ENCODE measurements at regions not wholly inside any gene's neighbourhood (a gene's known extent, or its start where the extent isn't known, plus 50 kb on each side); places are given as distances from the start of the nearest gene placed in this dataset.

- no peak for DNase-seq (ENCODE audit: low read depth)
- no peak overlapping the region for H3K4me3 ChIP-seq (ENCODE audit: low read length)
- no peak for TF ChIP-seq CTCF (IDR thresholded peaks at IDR 0.05; ENCODE audit: insufficient read depth, low read depth, low read length, missing control alignments)
Observed at GRCh38 chr13:47005756-47006414, 109.0 kb upstream of the HTR2A start.

DNA sequence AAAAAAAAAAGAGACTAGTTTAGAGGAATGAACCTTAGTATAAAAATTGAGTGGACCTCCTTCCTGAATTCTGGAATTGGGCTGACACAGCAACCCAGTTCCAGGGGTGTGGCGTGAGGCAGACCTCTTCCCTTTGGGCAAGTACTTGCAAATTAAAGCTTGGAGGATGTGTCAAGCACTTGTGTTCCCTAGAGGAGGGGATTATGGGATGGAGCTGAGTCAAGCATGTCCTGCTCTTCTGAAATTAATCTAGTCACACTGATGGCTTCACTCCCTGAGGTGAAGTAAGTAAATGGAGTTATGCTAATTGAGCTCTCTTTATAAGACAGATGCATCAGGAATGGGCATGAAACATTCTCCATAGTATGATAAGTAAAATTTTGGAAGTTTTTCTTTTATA lies 107.7 kb upstream of the HTR2A start:
- DNase-seq (ENCODE audit: low read depth) = peak; percentile 45
- no peak for TF ChIP-seq CTCF (IDR thresholded peaks at IDR 0.05; ENCODE audit: insufficient read depth, low read depth, low read length, missing control alignments)
- no peak overlapping the region for H3K4me3 ChIP-seq (ENCODE audit: low read length)

GRCh38 chr13:47004027-47004426 lies 107.2 kb upstream of the HTR2A start:
- peak; percentile 12 for TF ChIP-seq CTCF (IDR thresholded peaks at IDR 0.05; ENCODE audit: insufficient read depth, low read depth, low read length, missing control alignments)
- DNase-seq (ENCODE audit: low read depth) = peak; percentile 14
- no peak overlapping the region for H3K4me3 ChIP-seq (ENCODE audit: low read length)

GRCh38 chr13:47000165-47000564 lies 103.3 kb upstream of the HTR2A start:
- no peak for TF ChIP-seq CTCF (IDR thresholded peaks at IDR 0.05; ENCODE audit: insufficient read depth, low read depth, low read length, missing control alignments)
- H3K4me3 ChIP-seq (ENCODE audit: low read length) = no peak overlapping the region
- peak; percentile 58 for DNase-seq (ENCODE audit: low read depth)

DNA sequence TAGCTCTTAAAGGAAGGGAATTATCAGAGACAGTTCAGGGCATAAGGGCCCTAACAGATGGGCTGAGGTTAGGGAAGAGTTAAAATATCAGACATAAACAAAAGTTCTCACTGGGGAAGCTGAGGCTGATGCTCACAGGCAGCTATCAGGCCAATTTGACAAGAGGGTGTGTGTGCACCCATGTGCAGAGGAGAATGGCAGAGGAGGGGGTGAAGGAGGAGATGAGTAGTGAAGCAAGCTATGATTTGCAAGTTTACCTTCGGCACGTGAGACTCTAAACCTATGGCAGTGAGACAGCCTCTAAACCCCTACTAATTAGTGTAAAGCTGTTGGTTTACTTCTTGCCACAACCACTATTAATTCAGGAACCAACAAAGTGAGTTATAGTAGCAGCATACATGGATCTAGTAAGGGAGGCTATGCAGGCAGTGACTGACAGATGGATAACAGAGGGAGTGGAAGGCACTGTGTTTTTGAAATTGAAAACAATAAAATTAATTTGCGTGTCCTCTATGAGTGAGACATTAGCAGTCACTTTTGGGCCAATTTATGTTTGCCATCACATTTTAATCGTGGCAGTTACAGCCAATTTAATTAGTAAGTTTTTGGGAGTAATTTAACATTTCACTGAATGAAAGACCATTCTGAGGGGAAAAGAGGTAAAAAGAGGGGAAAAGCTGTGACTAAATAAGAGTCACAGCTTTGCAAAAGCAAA lies 99.6 kb upstream of the HTR2A start:
- TF ChIP-seq CTCF (IDR thresholded peaks at IDR 0.05; ENCODE audit: insufficient read depth, low read depth, low read length, missing control alignments) = no peak
- no peak for DNase-seq (ENCODE audit: low read depth)

GRCh38 chr13:46995874-46996273 lies 99.0 kb upstream of the HTR2A start:
- no peak for TF ChIP-seq CTCF (IDR thresholded peaks at IDR 0.05; ENCODE audit: insufficient read depth, low read depth, low read length, missing control alignments)
- no peak for DNase-seq (ENCODE audit: low read depth)
- no peak overlapping the region for H3K4me3 ChIP-seq (ENCODE audit: low read length)

More for the DNA sequence above, 99.6 kb upstream of the HTR2A start:
- H3K4me3 ChIP-seq (ENCODE audit: low read length) = no peak overlapping the region
